HG03108 (cell line): ENCODE measurements at regions not wholly inside any gene's neighbourhood (a gene's known extent, or its start where the extent isn't known, plus 50 kb on each side); places are given as distances from the start of the nearest gene placed in this dataset.

ENCODE experiments used
- ATAC-seq: cut with Tn5 transposase; IDR thresholded peaks from one replicate; pipeline ENCODE4 v1.9.1; 2021; ENCODE audit warnings: moderate library complexity; ENCODE audit not compliant: unreplicated experiment

DNA sequence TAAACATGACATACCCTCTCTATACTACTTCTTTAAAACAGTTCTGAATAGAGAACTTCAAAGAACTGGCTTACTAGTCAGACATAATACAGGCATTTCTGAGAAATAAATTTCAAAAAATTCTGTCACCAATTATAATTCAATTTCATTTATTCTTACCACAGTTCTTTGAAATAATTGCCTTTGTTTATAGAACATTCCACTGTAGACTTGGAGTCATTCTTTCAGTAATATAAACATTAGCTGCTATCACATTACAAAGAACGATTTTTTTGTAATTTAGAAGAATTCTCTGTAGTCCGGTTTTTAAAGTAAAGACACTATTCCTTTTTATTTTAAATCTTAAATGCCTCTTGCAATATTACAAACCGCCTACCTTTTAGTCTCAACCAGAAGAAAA, 146.4 kb upstream of the COL11A1 start:
- ATAC-seq, result no peak

DNA sequence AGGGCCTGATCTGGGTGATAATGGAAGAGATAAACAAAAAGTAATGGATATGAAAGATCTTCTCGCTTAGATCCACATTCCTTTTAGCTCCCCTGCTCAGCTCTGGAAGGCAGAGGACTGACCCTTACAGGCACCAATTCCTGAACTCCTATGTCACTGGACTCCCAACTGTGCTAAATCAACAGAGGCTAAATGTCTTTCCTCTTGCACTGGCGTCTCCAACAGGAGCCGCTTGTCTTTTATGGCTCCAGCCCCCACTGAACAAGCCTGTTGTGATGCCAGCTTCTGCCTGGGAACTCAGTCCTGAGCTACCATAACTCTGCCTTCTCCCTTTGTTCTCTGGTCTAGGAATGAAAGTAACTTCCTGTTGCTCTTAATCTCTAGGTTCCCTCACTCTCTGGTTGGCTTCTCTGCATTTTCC, 142.1 kb upstream of the COL11A1 start:
- ATAC-seq, result no peak

DNA sequence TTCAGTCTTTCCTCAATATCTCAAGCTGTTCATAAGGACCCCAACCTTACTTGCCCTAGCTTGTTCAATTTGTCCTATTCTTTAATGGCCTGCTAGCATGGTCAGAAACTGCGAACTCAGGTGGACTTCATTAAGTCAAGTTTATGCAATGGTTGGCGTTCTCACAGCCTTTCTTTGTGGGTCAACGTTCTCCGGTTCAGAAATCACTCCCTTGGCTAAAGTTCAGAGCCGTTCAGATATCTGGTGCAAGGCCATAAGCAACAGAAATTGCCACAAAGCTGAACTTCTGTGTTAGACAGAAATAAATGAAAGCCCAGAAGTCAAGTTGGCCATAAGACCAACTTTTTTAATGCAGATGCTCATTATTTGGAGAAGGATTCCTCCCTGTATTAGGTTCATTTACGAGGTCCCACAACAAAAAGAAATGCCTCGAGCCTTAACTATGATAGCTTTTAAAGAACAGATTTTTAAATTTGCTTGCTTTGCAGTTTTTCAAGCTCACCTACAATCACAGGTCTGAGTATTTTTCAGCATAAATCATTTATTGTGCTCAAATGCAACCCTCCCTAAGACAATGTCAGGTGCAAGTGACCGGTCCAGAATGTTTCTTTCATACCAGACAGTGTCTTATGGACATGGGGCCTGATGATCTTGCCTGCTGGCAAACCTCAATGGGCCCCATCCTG, 140.2 kb upstream of the COL11A1 start:
- no peak for ATAC-seq

- no peak for ATAC-seq
These were observed 139.2 kb upstream of the COL11A1 start for GRCh38 chr1:103247517-103247916.

- ATAC-seq, result no peak
These were observed 135.2 kb upstream of the COL11A1 start for GRCh38 chr1:103243481-103243880.

DNA sequence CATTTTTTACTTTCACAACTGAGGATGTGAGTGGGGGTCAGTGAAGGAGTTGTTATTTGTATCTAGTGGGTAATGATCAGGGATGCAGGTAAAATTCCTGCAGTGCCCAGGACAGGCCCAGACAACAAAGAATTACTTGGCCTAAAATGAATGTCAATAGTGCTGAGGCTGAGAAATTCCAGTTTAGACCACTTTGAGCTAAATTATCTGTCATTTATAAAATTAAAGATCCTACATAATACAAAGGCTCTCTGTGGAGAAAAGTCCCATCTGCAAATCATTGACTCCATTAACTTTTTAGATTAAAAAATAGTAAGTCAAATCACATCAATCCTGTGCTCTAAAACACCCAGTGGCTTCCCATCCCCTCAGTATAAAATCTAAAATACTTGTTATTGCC, 130.7 kb upstream of the COL11A1 start:
- no peak for ATAC-seq

GRCh38 chr1:103230061-103230460, 121.7 kb upstream of the COL11A1 start:
- ATAC-seq, result no peak

GRCh38 chr1:103220631-103221041, 112.3 kb upstream of the COL11A1 start:
- ATAC-seq, result no peak

DNA sequence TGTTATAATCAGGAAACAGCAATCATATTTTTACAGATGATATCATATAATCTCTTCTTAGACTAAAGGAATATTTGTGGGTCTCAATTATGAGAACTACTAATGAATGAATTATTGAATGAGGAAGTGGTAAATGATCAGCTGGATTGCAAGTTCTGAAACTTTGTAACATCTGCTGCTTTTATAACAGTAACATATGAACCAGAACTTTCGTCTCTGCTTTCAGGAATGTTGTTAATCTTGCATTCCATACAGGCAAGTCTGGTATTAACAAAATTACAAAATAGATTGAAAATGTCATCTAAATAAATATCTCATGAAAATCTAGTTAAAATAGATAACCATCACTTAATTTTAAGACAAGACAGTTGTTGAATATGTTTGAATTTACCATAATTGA, 110.5 kb upstream of the COL11A1 start:
- ATAC-seq, result no peak

- ATAC-seq, result no peak
These were observed 110.0 kb upstream of the COL11A1 start for GRCh38 chr1:103218369-103218768.

DNA sequence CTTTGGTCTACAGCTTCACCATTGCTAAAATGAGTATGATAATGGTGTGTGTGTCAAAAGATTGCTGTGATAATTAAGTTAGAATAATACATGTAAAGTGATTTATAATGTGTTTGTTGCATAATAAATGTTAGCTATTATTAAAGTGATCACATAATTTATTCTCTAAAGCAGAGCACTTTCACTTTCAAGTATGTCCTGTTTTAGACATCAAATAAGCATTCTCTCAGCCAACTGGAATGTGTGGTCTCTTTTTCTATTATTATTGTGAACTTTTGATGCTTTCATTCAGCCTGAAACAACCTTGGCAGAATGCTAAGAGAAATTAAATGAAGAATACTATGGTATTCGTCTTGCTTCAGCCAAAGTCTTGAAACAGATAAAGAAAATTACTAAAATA, 102.8 kb upstream of the COL11A1 start:
- ATAC-seq, result no peak

DNA sequence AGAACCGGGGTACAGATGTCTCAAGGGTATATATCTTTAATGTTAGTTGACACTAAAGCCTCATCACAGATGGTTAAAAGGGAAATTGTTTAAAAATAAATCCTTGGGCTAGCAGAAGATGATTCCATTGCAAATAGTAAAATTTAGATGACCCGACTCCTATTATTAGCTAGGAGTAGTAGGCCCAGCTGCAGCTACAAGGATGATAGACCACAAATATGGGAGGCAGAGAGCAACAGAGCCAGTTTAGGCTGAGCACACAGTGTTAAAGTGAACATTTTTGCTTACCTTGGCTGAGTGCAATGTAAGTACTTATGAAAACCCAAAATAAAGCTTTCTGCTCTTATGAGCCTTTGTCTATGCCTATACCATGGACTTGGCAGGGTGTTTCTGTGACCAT, 100.5 kb upstream of the COL11A1 start:
- no peak for ATAC-seq

GRCh38 chr1:103199001-103199400, 90.7 kb upstream of the COL11A1 start:
- no peak for ATAC-seq

- ATAC-seq, result no peak
These were observed 89.8 kb upstream of the COL11A1 start for GRCh38 chr1:103198076-103198475.

- ATAC-seq, result no peak
These were observed 88.9 kb upstream of the COL11A1 start for GRCh38 chr1:103197216-103197615.

DNA sequence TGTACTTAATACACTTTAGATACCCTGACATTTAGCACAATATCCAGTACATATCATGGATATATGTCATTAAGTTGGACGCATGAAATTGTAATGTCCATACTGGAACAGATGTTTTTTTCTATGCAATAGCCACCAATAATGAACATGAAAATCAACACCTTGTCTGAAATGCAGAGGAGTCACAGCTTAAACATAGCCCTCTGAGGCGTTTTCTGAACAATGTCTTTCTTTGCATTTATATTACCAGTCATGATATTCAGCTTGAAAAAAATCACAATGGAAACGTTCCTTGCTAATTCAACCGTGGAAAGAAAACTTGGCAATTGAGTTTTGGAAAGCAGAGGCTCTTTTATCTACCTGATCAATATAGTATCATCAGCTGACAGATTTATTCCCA, 86.7 kb upstream of the COL11A1 start:
- ATAC-seq, result no peak

DNA sequence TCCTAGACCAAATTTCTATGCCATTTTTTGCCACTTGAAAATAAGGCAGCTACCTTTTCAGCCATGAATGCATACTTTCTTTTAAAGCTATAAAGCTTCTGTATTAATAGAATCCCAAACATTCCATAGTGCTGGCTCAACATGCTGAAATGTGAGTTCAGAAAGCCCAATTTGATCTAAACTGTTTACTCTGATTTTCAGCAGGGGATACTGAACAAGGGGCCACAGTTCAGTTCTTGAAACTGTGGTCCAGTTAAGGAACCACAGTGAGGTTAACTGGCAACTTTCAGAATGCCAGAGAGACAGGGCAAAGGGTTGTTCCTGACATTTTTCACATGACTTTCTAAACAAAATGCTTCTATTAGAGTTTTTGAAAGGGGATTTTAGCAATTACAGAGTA, 85.7 kb upstream of the COL11A1 start:
- no peak for ATAC-seq

DNA sequence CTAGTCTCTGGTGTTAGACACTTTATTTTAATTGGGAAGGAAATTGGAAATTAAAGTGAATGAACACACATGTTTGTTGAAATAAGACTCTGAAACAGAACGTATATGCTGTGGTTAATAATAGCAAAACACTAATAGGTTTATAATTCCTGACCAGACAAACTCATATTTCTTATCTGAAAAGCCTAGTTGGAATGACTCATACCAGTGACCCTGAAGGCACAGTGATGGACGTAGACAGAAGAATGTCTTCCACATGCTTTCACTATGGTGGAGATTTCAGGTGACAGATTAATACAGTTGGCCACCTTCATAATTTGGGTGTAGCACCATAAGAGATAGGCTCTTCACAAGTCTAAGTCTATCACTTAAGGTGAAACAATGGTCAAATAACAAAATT, 83.0 kb upstream of the COL11A1 start:
- no peak for ATAC-seq

DNA sequence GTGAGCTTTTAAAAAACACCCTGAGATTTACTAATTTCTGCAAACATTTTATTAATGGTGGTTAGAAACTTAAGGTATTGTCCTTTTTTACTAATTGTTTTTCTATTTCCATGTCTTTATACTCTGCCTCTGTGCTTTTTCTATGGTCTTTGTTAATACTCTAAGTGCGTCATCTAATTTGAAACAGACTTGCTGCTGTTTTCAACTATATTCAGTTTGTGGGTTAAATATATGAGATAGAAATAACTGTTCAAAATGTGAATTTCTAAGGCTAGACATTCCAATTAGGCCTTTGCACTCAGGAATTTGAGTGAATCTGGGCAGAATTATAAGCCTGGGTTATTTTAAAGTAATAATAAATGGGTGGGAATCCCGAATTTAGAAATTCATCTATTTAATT, 82.4 kb upstream of the COL11A1 start:
- ATAC-seq, result no peak

GRCh38 chr1:103187673-103188072, 79.4 kb upstream of the COL11A1 start:
- no peak for ATAC-seq

DNA sequence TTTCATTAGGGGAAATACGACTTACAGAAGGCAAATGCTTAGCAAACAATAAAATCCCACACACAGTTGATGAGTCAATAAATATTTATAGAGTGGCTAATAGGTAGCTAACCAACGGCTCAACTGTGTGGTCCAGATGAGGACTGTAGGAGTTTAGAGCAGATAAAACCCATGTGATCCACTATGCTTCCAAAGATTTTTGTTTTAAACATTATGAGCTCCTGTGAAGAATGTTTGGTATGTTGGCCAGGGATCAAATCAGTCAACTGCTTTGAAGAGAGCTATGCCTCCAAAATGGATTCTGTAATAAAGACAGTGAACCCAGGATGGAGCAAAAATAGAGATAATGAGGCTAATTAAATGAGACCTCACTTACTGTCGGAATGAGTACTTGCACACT, 72.3 kb upstream of the COL11A1 start:
- no peak for ATAC-seq

DNA sequence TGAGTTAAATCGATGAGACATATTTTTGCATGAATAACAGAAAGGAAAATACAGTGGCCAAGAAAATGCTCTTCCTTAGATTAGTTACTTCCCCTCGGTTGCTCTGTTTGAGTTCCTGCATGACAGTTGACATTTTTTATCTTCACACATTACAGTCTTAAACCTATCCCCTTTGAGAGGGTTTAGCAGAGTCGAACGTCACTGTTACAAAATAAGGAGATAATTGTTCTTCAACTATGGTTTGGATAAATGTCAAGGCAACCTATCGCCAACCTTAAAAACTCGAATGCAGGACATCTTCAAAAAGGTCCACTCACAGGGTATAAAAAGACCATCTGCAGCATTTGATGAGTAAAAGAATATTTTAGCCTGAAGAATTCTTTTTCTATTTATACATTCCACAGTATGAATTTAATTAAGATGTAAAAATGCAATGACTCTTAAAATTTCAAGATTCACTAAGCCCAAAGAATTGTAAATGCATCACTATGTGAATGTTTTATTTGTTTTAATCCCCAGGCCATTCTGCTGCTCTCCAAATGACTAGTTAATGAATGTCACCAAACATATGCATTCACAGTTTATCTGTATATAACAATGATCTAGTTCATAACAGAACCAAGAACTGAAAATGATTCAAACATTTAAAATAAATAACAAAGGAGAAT, 68.9 kb upstream of the COL11A1 start:
- ATAC-seq, result no peak

- ATAC-seq, result no peak
These were observed 62.8 kb upstream of the COL11A1 start for GRCh38 chr1:103171041-103171590.
